Body of pancreas (tissue), 4 donors: ENCODE measurements at regions not wholly inside any gene's neighbourhood (a gene's known extent, or its start where the extent isn't known, plus 50 kb on each side); places are given as distances from the start of the nearest gene placed in this dataset.

Source experiments
- ATAC-seq: fragments of 150-250 bp; one replicate; pipeline ENCODE4 v1.9.1; 2016
- DNase-seq, 4 donors: peaks; one replicate each; pipeline ENCODE4 v3.0.0-alpha.2; 2019
- H3K27ac ChIP-seq, 4 donors: fragments of 200-600 bp; sonication (generic); 1 replicate in 3 of 4; 2 replicates in 1 of 4; pipeline versions ENCODE4 v1.5.1 to v1.6.1; 2016 to 2019; ENCODE audit warnings: mild to moderate bottlenecking in 1 of 4, mixed read lengths in 1 of 4, moderate library complexity in 1 of 4
- H3K27me3 ChIP-seq, 2 donors: fragments of 200-600 bp; sonication (generic); one replicate each; pipeline ENCODE4 v1.6.0; 2016; ENCODE audit warnings: mild to moderate bottlenecking in 1 of 2
- H3K36me3 ChIP-seq, 2 donors: fragments of 200-600 bp; sonication (generic); replicated peaks in 1 of 2; 2 replicates each; pipeline ENCODE4 v1.5.1; 2016; ENCODE audit warnings: low read depth in 2 of 2; ENCODE audit not compliant: insufficient read depth in 1 of 2
- H3K4me1 ChIP-seq: fragments of 200-600 bp; sonication (generic); one replicate; pipeline ENCODE4 v1.6.0; 2016
- H3K4me3 ChIP-seq, 2 donors: fragments of 200-600 bp; sonication (generic); 1 replicate in 1 of 2; 2 replicates in 1 of 2; pipeline ENCODE4 v1.5.1; 2016 to 2019
- H3K9me3 ChIP-seq, 3 donors: fragments of 200-600 bp; sonication (generic); 1 replicate in 2 of 3; 2 replicates in 1 of 3; pipeline ENCODE4 v1.5.1; 2016
- POLR2A ChIP-seq, 3 donors: fragments of 450-650 bp; IDR thresholded peaks; one replicate each; pipeline ENCODE4 v1.6.1; 2016; ENCODE audit warnings: antibody characterized with exemption in 3 of 3, mild to moderate bottlenecking in 2 of 3
- WGBS, 2 donors: methylation state at CpG; one replicate each; pipeline ENCODE4 v1.1.5; 2017; 5-methylcytosine and 5-hydroxymethylcytosine counted together
- intact Hi-C: fragments of 100-400 bp; cut with DNase I; formaldehyde crosslinking; loops from one replicate; pipeline ENCODE4 v1.15.1; 2023
- TF ChIP-seq, protein P1 (sequence below), 7 experiments: fragments of 450-650 bp in 4 of 7; fragments of 200-600 bp in 3 of 7; sonication (generic) in 3 of 7; IDR thresholded peaks; one replicate each; pipeline ENCODE4 v1.5.1; 2016 to 2019; ENCODE audit warnings: antibody characterized with exemption in 7 of 7

DNA sequence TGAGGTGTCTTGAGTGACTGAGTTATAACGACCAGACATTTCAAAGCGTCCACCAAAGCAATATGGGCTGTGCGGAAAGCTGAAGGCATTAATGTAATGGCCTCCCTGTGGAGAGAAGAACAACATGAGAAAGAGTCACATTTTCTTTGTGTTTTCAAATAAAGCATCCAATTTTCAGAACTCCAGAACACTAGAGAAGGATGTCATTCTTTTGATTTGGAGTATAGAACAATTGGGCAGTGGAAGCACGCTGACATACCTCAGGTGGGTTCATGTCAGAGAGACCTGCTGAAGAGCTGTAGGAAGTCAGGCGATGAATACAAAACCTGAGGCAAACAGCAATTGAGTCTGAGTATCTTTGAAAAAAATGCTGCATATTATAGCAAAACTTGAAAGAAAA is 556.5 kb downstream of the GABRG2 start:
- Histone ChIP-seq H3K9me3 (peaks cover 0 to 4% (median 0%) of the 10 kb centered on the region in 3 donors), H3K4me1 (no peaks in the 10 kb centered on the region), H3K36me3 (no peaks in the 10 kb centered on the region), H3K27ac (no peak overlapping the region), H3K27me3 (no peaks in the 10 kb centered on the region), H3K4me3 (no peak overlapping the region)
- DNase-seq = no peak
- 66 to 72% methylated on average over 5 of the region's 5 CpGs for WGBS, 2 donors
- TF ChIP-seq, protein P1, sequence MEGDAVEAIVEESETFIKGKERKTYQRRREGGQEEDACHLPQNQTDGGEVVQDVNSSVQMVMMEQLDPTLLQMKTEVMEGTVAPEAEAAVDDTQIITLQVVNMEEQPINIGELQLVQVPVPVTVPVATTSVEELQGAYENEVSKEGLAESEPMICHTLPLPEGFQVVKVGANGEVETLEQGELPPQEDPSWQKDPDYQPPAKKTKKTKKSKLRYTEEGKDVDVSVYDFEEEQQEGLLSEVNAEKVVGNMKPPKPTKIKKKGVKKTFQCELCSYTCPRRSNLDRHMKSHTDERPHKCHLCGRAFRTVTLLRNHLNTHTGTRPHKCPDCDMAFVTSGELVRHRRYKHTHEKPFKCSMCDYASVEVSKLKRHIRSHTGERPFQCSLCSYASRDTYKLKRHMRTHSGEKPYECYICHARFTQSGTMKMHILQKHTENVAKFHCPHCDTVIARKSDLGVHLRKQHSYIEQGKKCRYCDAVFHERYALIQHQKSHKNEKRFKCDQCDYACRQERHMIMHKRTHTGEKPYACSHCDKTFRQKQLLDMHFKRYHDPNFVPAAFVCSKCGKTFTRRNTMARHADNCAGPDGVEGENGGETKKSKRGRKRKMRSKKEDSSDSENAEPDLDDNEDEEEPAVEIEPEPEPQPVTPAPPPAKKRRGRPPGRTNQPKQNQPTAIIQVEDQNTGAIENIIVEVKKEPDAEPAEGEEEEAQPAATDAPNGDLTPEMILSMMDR (IDR thresholded peaks at IDR 0.05) = no peak
- TF ChIP-seq POLR2A (IDR thresholded peaks at IDR 0.05) = no peak
- no peak for ATAC-seq
- intact Hi-C loops = no loop called here

DNA sequence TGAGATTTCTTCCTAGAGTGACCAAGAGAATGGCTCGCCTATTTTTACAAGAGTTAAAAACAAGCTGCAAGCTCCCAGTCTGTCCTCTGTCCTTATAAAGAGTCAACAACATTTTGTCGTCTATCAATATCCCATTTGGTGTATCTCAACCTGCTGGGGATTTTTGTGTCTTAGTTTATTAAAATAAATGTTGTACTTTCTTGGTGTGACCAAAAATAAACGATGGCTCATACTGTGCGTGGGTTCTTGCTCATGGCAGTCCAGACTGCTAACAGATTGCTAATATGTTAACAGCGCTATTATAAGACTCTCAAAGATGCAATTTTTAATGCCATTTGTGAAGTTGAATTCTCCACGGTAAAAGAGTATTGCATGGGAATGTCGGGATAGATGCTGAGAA is 569.9 kb downstream of the GABRG2 start:
- 70 to 77% methylated on average over 7 of the region's 7 CpGs for WGBS, 2 donors
- H3K4me1 ChIP-seq = no peaks in the 10 kb centered on the region
- no peak for ATAC-seq
- DNase-seq = no peak
- intact Hi-C loops = no loop called here
- no peaks in the 10 kb centered on the region for H3K27me3 ChIP-seq
- H3K4me3 ChIP-seq = no peak overlapping the region
- no peak overlapping the region for H3K27ac ChIP-seq
- peaks cover 0 to 16% (median 0%) of the 10 kb centered on the region in 3 donors for H3K9me3 ChIP-seq
- TF ChIP-seq, protein P1 (IDR thresholded peaks at IDR 0.05) = no peak
- TF ChIP-seq POLR2A (IDR thresholded peaks at IDR 0.05) = no peak
- no peaks in the 10 kb centered on the region for H3K36me3 ChIP-seq

DNA sequence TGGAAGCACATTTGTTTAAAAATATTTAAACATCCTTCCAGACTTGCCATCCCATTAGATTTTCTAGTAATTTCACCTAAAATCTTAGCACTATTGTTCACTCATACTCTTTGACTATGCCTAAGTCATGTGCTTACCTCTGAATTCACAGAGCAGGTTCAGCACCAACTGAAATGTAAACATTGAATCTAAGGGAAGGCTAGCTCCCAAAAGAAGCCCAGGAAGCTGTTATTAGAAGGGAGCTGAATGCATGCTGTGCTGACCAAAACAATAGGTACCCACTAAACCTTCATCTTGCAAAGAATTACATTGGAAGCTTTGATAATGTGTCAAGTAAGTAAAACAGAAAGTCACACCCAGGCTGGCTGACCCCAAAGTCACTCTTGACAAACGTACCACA is 571.3 kb downstream of the GABRG2 start:
- Histone ChIP-seq H3K36me3 (no peaks in the 10 kb centered on the region), H3K27me3 (no peaks in the 10 kb centered on the region), H3K9me3 (peaks cover 0 to 7% (median 0%) of the 10 kb centered on the region in 3 donors), H3K4me3 (no peak overlapping the region), H3K4me1 (no peaks in the 10 kb centered on the region), H3K27ac (no peak overlapping the region)
- DNase-seq (no peak), ATAC-seq (no peak)
- intact Hi-C loops = no loop called here
- 3 to 13% methylated on average over 1 of the region's 1 CpG for WGBS, 2 donors
- TF ChIP-seq POLR2A (IDR thresholded peaks at IDR 0.05) = no peak
- TF ChIP-seq, protein P1 (IDR thresholded peaks at IDR 0.05) = no peak

DNA sequence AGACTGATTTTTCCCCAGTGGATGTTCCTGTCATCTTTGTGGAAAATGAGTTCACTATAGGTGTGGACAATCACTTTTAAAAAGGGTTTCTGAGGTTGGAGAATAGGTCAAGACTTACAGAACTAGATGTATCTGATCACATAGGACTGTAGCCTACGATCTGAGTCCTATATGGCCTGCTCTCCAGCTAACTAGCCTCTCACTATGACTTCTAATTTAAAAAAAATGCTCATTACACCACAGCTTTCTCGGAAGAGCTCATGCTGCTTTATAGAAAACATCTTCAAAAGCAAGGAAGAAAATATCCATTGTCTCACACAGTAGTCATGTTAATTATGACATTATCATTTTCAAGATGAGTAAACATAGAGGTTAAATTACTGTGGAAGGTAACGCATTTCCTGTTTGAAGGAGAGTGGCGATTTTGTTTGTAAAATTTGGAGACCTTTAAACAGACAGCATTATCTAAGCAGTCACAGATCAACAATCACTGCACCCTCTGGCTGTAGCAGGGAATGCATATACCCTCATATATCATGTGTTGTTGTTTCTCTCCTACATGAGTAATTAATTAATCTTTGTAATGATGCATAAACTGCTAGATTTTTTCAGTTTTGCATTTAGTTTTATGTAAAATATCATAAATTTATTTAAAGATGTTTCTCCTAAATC is 573.7 kb downstream of the GABRG2 start:
- DNase-seq = no peak
- Histone ChIP-seq H3K4me3 (no peak overlapping the region), H3K4me1 (no peaks in the 10 kb centered on the region), H3K36me3 (no peaks in the 10 kb centered on the region), H3K27me3 (no peaks in the 10 kb centered on the region), H3K9me3 (no peaks in the 10 kb centered on the region), H3K27ac (no peak overlapping the region)
- no peak for ATAC-seq
- 24 to 37% methylated on average over 4 of the region's 4 CpGs for WGBS, 2 donors
- intact Hi-C loops = no loop called here
- TF ChIP-seq POLR2A (IDR thresholded peaks at IDR 0.05) = no peak
- TF ChIP-seq, protein P1 (IDR thresholded peaks at IDR 0.05) = no peak
